Gastrocnemius medialis (tissue), 4 donors: ENCODE measurements at regions not wholly inside any gene's neighbourhood (a gene's known extent, or its start where the extent isn't known, plus 50 kb on each side); places are given as distances from the start of the nearest gene placed in this dataset.

Source experiments
- CTCF ChIP-seq, 5 experiments: fragments of 450-650 bp in 3 of 5; fragments of 200-600 bp in 2 of 5; sonication (generic) in 2 of 5; IDR thresholded peaks in 4 of 5; conservative IDR thresholded peaks in 1 of 5; 1 replicate in 4 of 5; 2 replicates in 1 of 5; pipeline ENCODE4 v1.5.1; 2016 to 2019; ENCODE audit warnings: antibody characterized with exemption in 5 of 5, mild to moderate bottlenecking in 3 of 5, moderate library complexity in 3 of 5
- POLR2A ChIP-seq, 2 donors: fragments of 450-650 bp; IDR thresholded peaks; one replicate each; pipeline ENCODE4 v1.6.1; 2017; ENCODE audit warnings: antibody characterized with exemption in 2 of 2, mild to moderate bottlenecking in 2 of 2, moderate library complexity in 2 of 2

GRCh38 chr7:115273139-115273772, 351.4 kb downstream of the MDFIC start:
- no peak for TF ChIP-seq CTCF (IDR thresholded peaks at IDR 0.05 in 4 of 5, conservative IDR thresholded peaks at IDR 0.05 in 1 of 5)
- TF ChIP-seq POLR2A (IDR thresholded peaks at IDR 0.05), result no peak
